Psoas muscle (tissue), 7 donors: ENCODE measurements at regions not wholly inside any gene's neighbourhood (a gene's known extent, or its start where the extent isn't known, plus 50 kb on each side); places are given as distances from the start of the nearest gene placed in this dataset.

Experiments
- ATAC-seq, 4 donors: fragments of 200-7000 bp; cut with Tn5 transposase; one replicate each; pipeline ENCODE4 v1.9.1; 2020; ENCODE audit warnings: moderate library complexity in 3 of 4, mild to moderate bottlenecking in 2 of 4
- DNase-seq, 2 donors: peaks; one replicate each; pipeline ENCODE4 v3.0.0-alpha.2; 2020
- H3K27ac ChIP-seq: fragments of 200-600 bp; one replicate; pipeline ENCODE4 v1.8.0; 2022
- H3K27me3 ChIP-seq, 3 donors: fragments of 200-600 bp in 1 of 3; one replicate each; pipeline versions ENCODE4 v1.6.1 to v1.8.0; 2013 to 2022; ENCODE audit warnings: low read length in 2 of 3, mild to moderate bottlenecking in 2 of 3, moderate library complexity in 1 of 3; ENCODE audit not compliant: insufficient read depth in 3 of 3
- H3K36me3 ChIP-seq, 2 donors: fragments of 200-600 bp in 1 of 2; one replicate each; pipeline versions ENCODE4 v1.6.1 to v1.8.0; 2013 to 2022; ENCODE audit warnings: low read depth in 1 of 2, mild to moderate bottlenecking in 1 of 2, moderate library complexity in 1 of 2; ENCODE audit not compliant: insufficient read depth in 1 of 2
- H3K4me1 ChIP-seq: fragments of 200-600 bp; one replicate; pipeline ENCODE4 v1.8.0; 2022
- H3K4me3 ChIP-seq: fragments of 200-600 bp; one replicate; pipeline ENCODE4 v1.8.0; 2022; ENCODE audit warnings: mild to moderate bottlenecking
- H3K9me3 ChIP-seq: fragments of 200-600 bp; one replicate; pipeline ENCODE4 v1.8.0; 2022
- WGBS, 3 donors: extraction: QIAGEN DNeasy Blood & Tissue Kit; methylation state at CpG; one replicate each; pipeline versions ENCODE4 v1.1.6 to v1.1.7; 2013; 5-methylcytosine and 5-hydroxymethylcytosine counted together
- intact Hi-C, 2 donors: fragments of 100-400 bp; cut with DNase I; formaldehyde crosslinking; loops; one replicate each; pipeline versions ENCODE4 v1.11.0 to v1.14.2; 2022
- TF ChIP-seq, protein P1 (sequence below): fragments of 200-600 bp; IDR thresholded peaks from one replicate; pipeline ENCODE4 v1.8.0; 2022; ENCODE audit warnings: antibody characterized with exemption
- donor health status: healthy with polysubstance abuse.
- donor health status: DM: no; HTN: no; CAD: no; lungs with moderate emphysema.
- donor health status: Bipolar disorder and iron deficiency.
- donor health status: healthy.
- donor health status: DM: yes; HTN: yes; CAD: no.
- donor health status: DM: no; HTN: no; CAD: no.
- donor health status: DM: yes; HTN: yes; CAD: no.

DNA sequence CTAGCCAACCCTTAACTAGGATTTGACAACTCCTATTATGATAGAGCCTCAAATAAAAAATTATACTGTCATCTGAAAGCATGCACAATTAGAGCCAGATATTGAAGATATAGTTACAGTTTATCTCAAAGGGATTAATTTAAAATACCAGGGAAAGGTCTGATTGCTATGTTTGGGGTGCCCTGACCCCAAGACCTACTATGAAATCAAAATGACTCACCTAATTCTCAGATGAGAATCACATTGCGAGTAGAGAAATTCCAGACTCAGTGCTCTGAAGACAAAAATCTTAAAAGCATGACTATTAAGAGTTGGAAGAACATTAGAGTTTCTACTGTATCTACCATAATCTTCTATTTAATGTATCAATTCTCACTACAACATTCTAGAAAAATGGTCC is 297.1 kb downstream of the AHR start:
- no peak for DNase-seq
- intact Hi-C loops = no loop called here
- Histone ChIP-seq H3K27ac (no peak overlapping the region), H3K4me3 (no peak overlapping the region), H3K9me3 (no peaks in the 10 kb centered on the region), H3K4me1 (no peaks in the 10 kb centered on the region), H3K36me3 (no peaks in the 10 kb centered on the region), H3K27me3 (no peaks in the 10 kb centered on the region)
- TF ChIP-seq, protein P1, sequence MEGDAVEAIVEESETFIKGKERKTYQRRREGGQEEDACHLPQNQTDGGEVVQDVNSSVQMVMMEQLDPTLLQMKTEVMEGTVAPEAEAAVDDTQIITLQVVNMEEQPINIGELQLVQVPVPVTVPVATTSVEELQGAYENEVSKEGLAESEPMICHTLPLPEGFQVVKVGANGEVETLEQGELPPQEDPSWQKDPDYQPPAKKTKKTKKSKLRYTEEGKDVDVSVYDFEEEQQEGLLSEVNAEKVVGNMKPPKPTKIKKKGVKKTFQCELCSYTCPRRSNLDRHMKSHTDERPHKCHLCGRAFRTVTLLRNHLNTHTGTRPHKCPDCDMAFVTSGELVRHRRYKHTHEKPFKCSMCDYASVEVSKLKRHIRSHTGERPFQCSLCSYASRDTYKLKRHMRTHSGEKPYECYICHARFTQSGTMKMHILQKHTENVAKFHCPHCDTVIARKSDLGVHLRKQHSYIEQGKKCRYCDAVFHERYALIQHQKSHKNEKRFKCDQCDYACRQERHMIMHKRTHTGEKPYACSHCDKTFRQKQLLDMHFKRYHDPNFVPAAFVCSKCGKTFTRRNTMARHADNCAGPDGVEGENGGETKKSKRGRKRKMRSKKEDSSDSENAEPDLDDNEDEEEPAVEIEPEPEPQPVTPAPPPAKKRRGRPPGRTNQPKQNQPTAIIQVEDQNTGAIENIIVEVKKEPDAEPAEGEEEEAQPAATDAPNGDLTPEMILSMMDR = no peak
- 46 to 60% (median 58%) methylated on average over 1 of the region's 1 CpG for WGBS, 3 donors
- ATAC-seq = no peak

- H3K9me3 ChIP-seq = no peaks in the 10 kb centered on the region
- no peaks in the 10 kb centered on the region for H3K27me3 ChIP-seq
- TF ChIP-seq, protein P1 = no peak
- ATAC-seq (no peak), DNase-seq (no peak)
- no peaks in the 10 kb centered on the region for H3K36me3 ChIP-seq
- 61 to 85% (median 81%) methylated on average over 3 of the region's 3 CpGs for WGBS, 3 donors
- no peak overlapping the region for H3K4me3 ChIP-seq
- intact Hi-C loops = no loop called here
- H3K4me1 ChIP-seq = no peaks in the 10 kb centered on the region
- H3K27ac ChIP-seq = no peak overlapping the region
These were observed 299.9 kb downstream of the AHR start for GRCh38 chr7:17598305-17598704.

DNA sequence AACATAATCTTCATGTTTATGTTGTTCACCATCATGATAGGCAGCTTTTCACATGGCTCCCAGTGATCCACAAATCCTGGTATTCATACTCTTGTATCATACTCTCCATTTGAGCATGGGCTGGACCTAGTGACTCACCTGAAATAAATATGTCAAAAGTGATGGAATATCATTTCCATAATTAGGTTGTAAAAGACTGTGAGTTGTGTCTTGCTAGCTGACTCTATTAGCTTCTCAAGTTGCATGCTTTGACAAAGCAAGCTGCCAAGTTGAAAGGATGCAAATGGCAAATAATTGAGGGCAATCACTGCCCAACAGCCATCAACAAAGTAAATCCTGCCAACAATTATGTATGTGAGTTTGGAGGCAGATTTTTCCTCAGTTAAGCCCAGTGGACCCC is 300.4 kb downstream of the AHR start:
- H3K9me3 ChIP-seq = no peaks in the 10 kb centered on the region
- H3K27me3 ChIP-seq = no peaks in the 10 kb centered on the region

DNA sequence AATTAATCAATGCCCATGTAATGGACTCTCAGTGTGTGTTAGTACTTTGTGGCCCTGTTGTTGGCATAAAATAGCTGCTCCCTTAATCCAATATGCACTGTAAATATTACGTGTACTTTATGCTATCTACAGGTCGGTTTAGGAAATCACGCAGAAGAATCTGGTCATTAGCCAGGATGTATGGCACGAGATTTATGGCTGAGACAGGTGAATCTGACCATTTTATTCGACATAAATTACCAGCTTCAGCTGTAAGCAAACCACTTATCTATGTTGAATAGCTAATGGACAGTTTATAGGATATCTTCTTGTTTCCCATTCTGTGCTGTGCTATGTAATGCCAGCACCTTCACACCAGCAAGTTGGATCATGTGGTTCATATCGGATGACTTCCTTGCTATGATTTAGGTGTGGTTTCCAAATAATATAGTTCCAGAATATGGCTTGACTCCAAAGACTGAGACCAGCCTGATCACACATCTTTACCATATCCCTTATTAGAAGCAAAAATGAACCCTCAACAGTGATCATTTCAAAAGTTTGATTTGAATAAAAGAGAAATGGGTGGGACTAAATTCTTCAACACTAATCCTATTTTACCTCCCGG is 301.4 kb downstream of the AHR start:
- DNase-seq = no peak
- WGBS, 3 donors = 75 to 80% (median 75%) methylated on average over 7 of the region's 7 CpGs
- H3K27me3 ChIP-seq = no peaks in the 10 kb centered on the region
- H3K4me3 ChIP-seq = no peak overlapping the region
- TF ChIP-seq, protein P1 = no peak
- H3K9me3 ChIP-seq = no peaks in the 10 kb centered on the region
- no peaks in the 10 kb centered on the region for H3K36me3 ChIP-seq
- no peak for ATAC-seq
- no peaks in the 10 kb centered on the region for H3K4me1 ChIP-seq
- H3K27ac ChIP-seq = no peak overlapping the region
- intact Hi-C loops = no loop called here

More for the DNA sequence above, 300.4 kb downstream of the AHR start:
- Histone ChIP-seq H3K36me3 (no peaks in the 10 kb centered on the region), H3K27ac (no peak overlapping the region), H3K4me1 (no peaks in the 10 kb centered on the region), H3K4me3 (no peak overlapping the region)
- no peak for DNase-seq
- intact Hi-C loops = no loop called here
- ATAC-seq = no peak
- TF ChIP-seq, protein P1 = no peak

GRCh38 chr7:17600340-17600752 is 301.9 kb downstream of the AHR start:
- H3K27me3 ChIP-seq = no peaks in the 10 kb centered on the region

More at GRCh38 chr7:17600340-17600752, 301.9 kb downstream of the AHR start:
- no peak overlapping the region for H3K4me3 ChIP-seq
- ATAC-seq (no peak), DNase-seq (no peak)
- no peaks in the 10 kb centered on the region for H3K36me3 ChIP-seq
- WGBS, 3 donors = 77 to 85% (median 83%) methylated on average over 2 of the region's 2 CpGs
- H3K9me3 ChIP-seq = no peaks in the 10 kb centered on the region
- no peaks in the 10 kb centered on the region for H3K4me1 ChIP-seq
- no peak overlapping the region for H3K27ac ChIP-seq
- intact Hi-C loops = no loop called here
- TF ChIP-seq, protein P1 = no peak
